GM23338 (cell line): ENCODE measurements at regions not wholly inside any gene's neighbourhood (a gene's known extent, or its start where the extent isn't known, plus 50 kb on each side); places are given as distances from the start of the nearest gene placed in this dataset.

ENCODE experiments used
- ATAC-seq: fragments of 200-7000 bp; cut with Tn5 transposase; 3 replicates; pipeline ENCODE4 v1.9.1; 2020
- DNase-seq: peaks from one replicate; pipeline ENCODE4 v3.0.0-alpha.2; 2015; ENCODE audit warnings: low spot score
- H2AFZ ChIP-seq: fragments of 200-600 bp; sonication (generic); 2 replicates; pipeline ENCODE4 v1.8.0; 2016; ENCODE audit warnings: antibody characterized with exemption, mild to moderate bottlenecking, moderate library complexity
- H3F3A ChIP-seq: fragments of 200-600 bp; sonication (generic); replicated peaks from 2 replicates; pipeline ENCODE4 v1.8.0; 2017; ENCODE audit warnings: antibody characterized with exemption, mixed run types, low read depth
- H3K27ac ChIP-seq: fragments of 200-600 bp; sonication (generic); 2 replicates; pipeline ENCODE4 v1.6.1; 2016; ENCODE audit warnings: low read depth
- H3K27me3 ChIP-seq: fragments of 200-600 bp; sonication (generic); 2 replicates; pipeline ENCODE4 v1.8.0; 2016; ENCODE audit warnings: mild to moderate bottlenecking, mixed run types, moderate library complexity; ENCODE audit not compliant: insufficient read depth
- H3K36me3 ChIP-seq: fragments of 200-600 bp; sonication (generic); 2 replicates; pipeline ENCODE4 v1.8.0; 2016; ENCODE audit warnings: mild to moderate bottlenecking; ENCODE audit not compliant: insufficient read depth
- H3K4me1 ChIP-seq: fragments of 200-600 bp; sonication (generic); 2 replicates; pipeline ENCODE4 v1.8.0; 2016; ENCODE audit warnings: mild to moderate bottlenecking, moderate library complexity; ENCODE audit not compliant: insufficient read depth
- H3K4me2 ChIP-seq: fragments of 200-600 bp; sonication (generic); 2 replicates; pipeline ENCODE4 v1.7.1; 2017; ENCODE audit warnings: mixed run types
- H3K4me3 ChIP-seq: fragments of 200-600 bp; sonication (generic); 2 replicates; pipeline ENCODE4 v1.6.1; 2016; ENCODE audit warnings: mixed run types
- H3K79me2 ChIP-seq: fragments of 200-600 bp; sonication (generic); replicated peaks from 2 replicates; pipeline ENCODE4 v1.8.0; 2017; ENCODE audit warnings: mild to moderate bottlenecking; ENCODE audit not compliant: insufficient read depth
- H3K9me2 ChIP-seq: fragments of 200-600 bp; sonication (generic); 2 replicates; pipeline ENCODE4 v1.8.0; 2017; ENCODE audit not compliant: insufficient read depth
- H4K20me1 ChIP-seq: fragments of 200-600 bp; sonication (generic); replicated peaks from 2 replicates; pipeline ENCODE4 v1.8.0; 2017; ENCODE audit warnings: mild to moderate bottlenecking; ENCODE audit not compliant: insufficient read depth
- H3K27ac Mint-ChIP-seq: 2 replicates; pipeline ENCODE4 v1.8.0; 2020; ENCODE audit warnings: inconsistent platforms, mild to moderate bottlenecking, moderate library complexity, mixed read lengths
- H3K27me3 Mint-ChIP-seq: 3 replicates; pipeline ENCODE4 v1.8.0; 2022; ENCODE audit warnings: low read depth, mild to moderate bottlenecking, moderate library complexity, mixed read lengths, inconsistent platforms; ENCODE audit not compliant: insufficient read depth, poor library complexity
- H3K36me3 Mint-ChIP-seq: 3 replicates; pipeline ENCODE4 v1.8.0; 2021; ENCODE audit warnings: low read depth, mild to moderate bottlenecking, inconsistent platforms, moderate library complexity, mixed read lengths
- H3K4me1 Mint-ChIP-seq: 3 replicates; pipeline ENCODE4 v1.8.0; 2020; ENCODE audit warnings: mild to moderate bottlenecking, inconsistent platforms, mixed read lengths
- H3K4me3 Mint-ChIP-seq: 3 replicates; pipeline ENCODE4 v1.8.0; 2021; ENCODE audit warnings: moderate library complexity, mild to moderate bottlenecking, inconsistent platforms, mixed read lengths
- H3K9me3 Mint-ChIP-seq: 3 replicates; pipeline ENCODE4 v1.8.0; 2020; ENCODE audit warnings: moderate library complexity, mild to moderate bottlenecking, inconsistent platforms, mixed read lengths
- EZH2 ChIP-seq: fragments of 200-600 bp; sonication (generic); IDR thresholded peaks from one replicate; pipeline ENCODE4 v1.8.0; 2017; ENCODE audit warnings: antibody characterized with exemption, mild to moderate bottlenecking, low read depth; ENCODE audit not compliant: unreplicated experiment
- NANOG ChIP-seq: IDR thresholded peaks from 2 replicates; pipeline ENCODE4 v1.6.1; 2016; ENCODE audit warnings: antibody characterized with exemption, borderline replicate concordance
- POLR2AphosphoS5 ChIP-seq: IDR thresholded peaks from 2 replicates; pipeline ENCODE4 v1.6.1; 2016; ENCODE audit warnings: antibody characterized with exemption, low read depth
- STAT1 ChIP-seq: IDR thresholded peaks from one replicate; pipeline ENCODE4 v1.6.1; 2016; ENCODE audit warnings: antibody characterized with exemption; ENCODE audit not compliant: unreplicated experiment
- ZNF114 ChIP-seq: fragments of 250-450 bp; sonication (Bioruptor Pico); IDR thresholded peaks from 2 replicates; pipeline ENCODE4 v1.5.0; 2020; ENCODE audit warnings: mild to moderate bottlenecking, moderate library complexity
- ZNF331 ChIP-seq: fragments of 250-450 bp; sonication (Bioruptor Pico); IDR thresholded peaks from 2 replicates; pipeline ENCODE4 v1.5.0; 2020; ENCODE audit warnings: low read depth, mild to moderate bottlenecking, moderate library complexity
- TF ChIP-seq, protein P1 (sequence below): fragments of 250-450 bp; sonication (Bioruptor Pico); IDR thresholded peaks from 2 replicates; pipeline ENCODE4 v1.5.0; 2020; ENCODE audit warnings: mild to moderate bottlenecking, moderate library complexity
- TF ChIP-seq, protein P2 (sequence below), 2 experiments: fragments of 200-600 bp in 1 of 2; sonication (generic) in 1 of 2; conservative IDR thresholded peaks; 2 replicates each; pipeline versions ENCODE4 v1.5.1 to v1.6.1; 2016 to 2017; ENCODE audit warnings: antibody characterized with exemption in 2 of 2, low read depth in 2 of 2, mild to moderate bottlenecking in 2 of 2, moderate library complexity in 1 of 2

DNA sequence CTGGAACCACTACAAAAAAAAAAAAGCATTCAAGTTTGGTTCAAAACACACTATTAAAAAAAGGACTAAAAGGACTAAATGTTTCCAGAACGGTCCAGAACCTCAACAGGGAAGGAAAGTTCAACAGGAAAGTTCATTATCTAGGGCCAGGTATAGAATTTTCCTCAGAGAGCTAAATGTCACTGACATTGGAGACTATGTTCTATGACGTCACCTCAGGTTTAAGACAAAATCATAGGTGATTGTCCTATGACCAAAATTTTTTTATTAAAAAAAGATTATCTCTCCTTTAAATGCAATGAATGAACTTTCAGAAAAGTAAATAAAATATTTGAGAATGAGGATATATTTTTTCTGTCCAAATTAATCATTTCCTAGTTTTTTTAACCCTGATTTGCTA is 746.7 kb upstream of the USP15 start:
- no peak overlapping the region for H3K27ac Mint-ChIP-seq
- Histone ChIP-seq H3K36me3 (no peaks in the 10 kb centered on the region), H3K27me3 (no peaks in the 10 kb centered on the region), H3K4me3 (no peak overlapping the region), H3K4me2 (no peak overlapping the region), H3K27ac (no peak overlapping the region), H3K9me2 (no peaks in the 10 kb centered on the region), H4K20me1 (no peaks in the 10 kb centered on the region), H3K79me2 (no peaks in the 10 kb centered on the region), H3K4me1 (0 out of 2 replicates have a peak, but pooled peaks cover 6% of the 10 kb centered on the region), H3F3A (no peaks in the 10 kb centered on the region), H2AFZ (no peak overlapping the region)
- H3K36me3 Mint-ChIP-seq = no peaks in the 10 kb centered on the region
- no peak overlapping the region for H3K4me3 Mint-ChIP-seq
- H3K4me1 Mint-ChIP-seq = peaks cover 5% of the 10 kb centered on the region; the same call in 2 of the 3 replicates
- H3K27me3 Mint-ChIP-seq = no peaks in the 10 kb centered on the region
- no peak for TF ChIP-seq STAT1
- no peak for TF ChIP-seq ZNF114 (CRISPR knock-in tag)
- TF ChIP-seq, protein P1, sequence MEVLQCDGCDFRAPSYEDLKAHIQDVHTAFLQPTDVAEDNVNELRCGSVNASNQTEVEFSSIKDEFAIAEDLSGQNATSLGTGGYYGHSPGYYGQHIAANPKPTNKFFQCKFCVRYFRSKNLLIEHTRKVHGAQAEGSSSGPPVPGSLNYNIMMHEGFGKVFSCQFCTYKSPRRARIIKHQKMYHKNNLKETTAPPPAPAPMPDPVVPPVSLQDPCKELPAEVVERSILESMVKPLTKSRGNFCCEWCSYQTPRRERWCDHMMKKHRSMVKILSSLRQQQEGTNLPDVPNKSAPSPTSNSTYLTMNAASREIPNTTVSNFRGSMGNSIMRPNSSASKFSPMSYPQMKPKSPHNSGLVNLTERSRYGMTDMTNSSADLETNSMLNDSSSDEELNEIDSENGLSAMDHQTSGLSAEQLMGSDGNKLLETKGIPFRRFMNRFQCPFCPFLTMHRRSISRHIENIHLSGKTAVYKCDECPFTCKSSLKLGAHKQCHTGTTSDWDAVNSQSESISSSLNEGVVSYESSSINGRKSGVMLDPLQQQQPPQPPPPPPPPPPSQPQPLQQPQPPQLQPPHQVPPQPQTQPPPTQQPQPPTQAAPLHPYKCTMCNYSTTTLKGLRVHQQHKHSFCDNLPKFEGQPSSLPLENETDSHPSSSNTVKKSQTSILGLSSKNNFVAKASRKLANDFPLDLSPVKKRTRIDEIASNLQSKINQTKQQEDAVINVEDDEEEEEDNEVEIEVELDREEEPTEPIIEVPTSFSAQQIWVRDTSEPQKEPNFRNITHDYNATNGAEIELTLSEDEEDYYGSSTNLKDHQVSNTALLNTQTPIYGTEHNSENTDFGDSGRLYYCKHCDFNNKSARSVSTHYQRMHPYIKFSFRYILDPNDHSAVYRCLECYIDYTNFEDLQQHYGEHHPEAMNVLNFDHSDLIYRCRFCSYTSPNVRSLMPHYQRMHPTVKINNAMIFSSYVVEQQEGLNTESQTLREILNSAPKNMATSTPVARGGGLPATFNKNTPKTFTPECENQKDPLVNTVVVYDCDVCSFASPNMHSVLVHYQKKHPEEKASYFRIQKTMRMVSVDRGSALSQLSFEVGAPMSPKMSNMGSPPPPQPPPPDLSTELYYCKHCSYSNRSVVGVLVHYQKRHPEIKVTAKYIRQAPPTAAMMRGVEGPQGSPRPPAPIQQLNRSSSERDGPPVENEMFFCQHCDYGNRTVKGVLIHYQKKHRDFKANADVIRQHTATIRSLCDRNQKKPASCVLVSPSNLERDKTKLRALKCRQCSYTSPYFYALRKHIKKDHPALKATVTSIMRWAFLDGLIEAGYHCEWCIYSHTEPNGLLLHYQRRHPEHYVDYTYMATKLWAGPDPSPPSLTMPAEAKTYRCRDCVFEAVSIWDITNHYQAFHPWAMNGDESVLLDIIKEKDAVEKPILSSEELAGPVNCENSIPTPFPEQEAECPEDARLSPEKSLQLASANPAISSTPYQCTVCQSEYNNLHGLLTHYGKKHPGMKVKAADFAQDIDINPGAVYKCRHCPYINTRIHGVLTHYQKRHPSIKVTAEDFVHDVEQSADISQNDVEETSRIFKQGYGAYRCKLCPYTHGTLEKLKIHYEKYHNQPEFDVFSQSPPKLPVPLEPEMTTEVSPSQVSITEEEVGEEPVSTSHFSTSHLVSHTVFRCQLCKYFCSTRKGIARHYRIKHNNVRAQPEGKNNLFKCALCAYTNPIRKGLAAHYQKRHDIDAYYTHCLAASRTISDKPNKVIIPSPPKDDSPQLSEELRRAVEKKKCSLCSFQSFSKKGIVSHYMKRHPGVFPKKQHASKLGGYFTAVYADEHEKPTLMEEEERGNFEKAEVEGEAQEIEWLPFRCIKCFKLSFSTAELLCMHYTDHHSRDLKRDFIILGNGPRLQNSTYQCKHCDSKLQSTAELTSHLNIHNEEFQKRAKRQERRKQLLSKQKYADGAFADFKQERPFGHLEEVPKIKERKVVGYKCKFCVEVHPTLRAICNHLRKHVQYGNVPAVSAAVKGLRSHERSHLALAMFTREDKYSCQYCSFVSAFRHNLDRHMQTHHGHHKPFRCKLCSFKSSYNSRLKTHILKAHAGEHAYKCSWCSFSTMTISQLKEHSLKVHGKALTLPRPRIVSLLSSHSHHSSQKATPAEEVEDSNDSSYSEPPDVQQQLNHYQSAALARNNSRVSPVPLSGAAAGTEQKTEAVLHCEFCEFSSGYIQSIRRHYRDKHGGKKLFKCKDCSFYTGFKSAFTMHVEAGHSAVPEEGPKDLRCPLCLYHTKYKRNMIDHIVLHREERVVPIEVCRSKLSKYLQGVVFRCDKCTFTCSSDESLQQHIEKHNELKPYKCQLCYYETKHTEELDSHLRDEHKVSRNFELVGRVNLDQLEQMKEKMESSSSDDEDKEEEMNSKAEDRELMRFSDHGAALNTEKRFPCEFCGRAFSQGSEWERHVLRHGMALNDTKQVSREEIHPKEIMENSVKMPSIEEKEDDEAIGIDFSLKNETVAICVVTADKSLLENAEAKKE (CRISPR knock-in tag) = no peak
- no peak for TF ChIP-seq NANOG
- TF ChIP-seq ZNF331 (CRISPR knock-in tag) = no peak
- TF ChIP-seq, protein P2, sequence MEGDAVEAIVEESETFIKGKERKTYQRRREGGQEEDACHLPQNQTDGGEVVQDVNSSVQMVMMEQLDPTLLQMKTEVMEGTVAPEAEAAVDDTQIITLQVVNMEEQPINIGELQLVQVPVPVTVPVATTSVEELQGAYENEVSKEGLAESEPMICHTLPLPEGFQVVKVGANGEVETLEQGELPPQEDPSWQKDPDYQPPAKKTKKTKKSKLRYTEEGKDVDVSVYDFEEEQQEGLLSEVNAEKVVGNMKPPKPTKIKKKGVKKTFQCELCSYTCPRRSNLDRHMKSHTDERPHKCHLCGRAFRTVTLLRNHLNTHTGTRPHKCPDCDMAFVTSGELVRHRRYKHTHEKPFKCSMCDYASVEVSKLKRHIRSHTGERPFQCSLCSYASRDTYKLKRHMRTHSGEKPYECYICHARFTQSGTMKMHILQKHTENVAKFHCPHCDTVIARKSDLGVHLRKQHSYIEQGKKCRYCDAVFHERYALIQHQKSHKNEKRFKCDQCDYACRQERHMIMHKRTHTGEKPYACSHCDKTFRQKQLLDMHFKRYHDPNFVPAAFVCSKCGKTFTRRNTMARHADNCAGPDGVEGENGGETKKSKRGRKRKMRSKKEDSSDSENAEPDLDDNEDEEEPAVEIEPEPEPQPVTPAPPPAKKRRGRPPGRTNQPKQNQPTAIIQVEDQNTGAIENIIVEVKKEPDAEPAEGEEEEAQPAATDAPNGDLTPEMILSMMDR (conservative IDR thresholded peaks at IDR 0.05; ENCODE audit: low read depth in 2 of 2) = no peak
- TF ChIP-seq POLR2AphosphoS5 = no peak
- no peak for TF ChIP-seq EZH2
- ATAC-seq = no peak
- H3K9me3 Mint-ChIP-seq = no peaks in the 10 kb centered on the region
- no peak for DNase-seq
